Activated CD8-positive, alpha-beta memory T cell treated with anti-CD3 and anti-CD28 coated beads, Interleukin-2, amount 10 ng/mL, durations not matched to agents 7 days and 5 days (primary cell): ENCODE measurements at regions not wholly inside any gene's neighbourhood (a gene's known extent, or its start where the extent isn't known, plus 50 kb on each side); places are given as distances from the start of the nearest gene placed in this dataset.

Source experiments
- ATAC-seq: fragments of 150-1000 bp; cut with Tn5 transposase; one replicate; pipeline ENCODE4 v1.10.0; 2021; ENCODE audit warnings: moderate library complexity
- CTCF ChIA-PET: fragments of 350-600 bp; sonication (Branson Sonifier 250); formaldehyde crosslinking; loops from one replicate; lab custom pipeline; 2021; ENCODE audit warnings: antibody characterized with exemption; lab: Charles Lee
- DNase-seq: peaks from one replicate; pipeline ENCODE4 v3.0.0-alpha.2; 2020
- H3K27ac Mint-ChIP-seq: one replicate; pipeline ENCODE4 v1.8.0; 2021; ENCODE audit warnings: mild to moderate bottlenecking, mixed read lengths
- H3K27me3 Mint-ChIP-seq: one replicate; pipeline ENCODE4 v1.8.0; 2021; ENCODE audit warnings: mixed read lengths
- H3K36me3 Mint-ChIP-seq: one replicate; pipeline ENCODE4 v1.8.0; 2021; ENCODE audit warnings: mild to moderate bottlenecking, mixed read lengths
- H3K4me1 Mint-ChIP-seq: one replicate; pipeline ENCODE4 v1.8.0; 2021; ENCODE audit warnings: mixed read lengths
- H3K4me3 Mint-ChIP-seq: one replicate; pipeline ENCODE4 v1.8.0; 2021; ENCODE audit warnings: mild to moderate bottlenecking, moderate library complexity, mixed read lengths
- H3K9me3 Mint-ChIP-seq: one replicate; pipeline ENCODE4 v1.8.0; 2022; ENCODE audit warnings: low read depth, mixed read lengths

- no peaks in the 10 kb centered on the region for H3K9me3 Mint-ChIP-seq
- DNase-seq: no peak
- no peaks in the 10 kb centered on the region for H3K4me1 Mint-ChIP-seq
- H3K36me3 Mint-ChIP-seq: no peaks in the 10 kb centered on the region
- CTCF ChIA-PET: interaction anchor here (0.6 kb wide), 1 partner anchor 568 kb away, joined by 3 read pairs; no protein-coding TSS in a partner anchor
- no peak overlapping the region for H3K27ac Mint-ChIP-seq
- ATAC-seq: no peak
- H3K4me3 Mint-ChIP-seq: no peak overlapping the region
- H3K27me3 Mint-ChIP-seq: peaks cover 21% of the 10 kb centered on the region
Measured at GRCh38 chr7:133199831-133200230, 53.0 kb upstream of the EXOC4 start.

- Mint-ChIP-seq H3K4me3 (no peak overlapping the region), H3K27ac (no peak overlapping the region), H3K36me3 (no peaks in the 10 kb centered on the region), H3K4me1 (no peaks in the 10 kb centered on the region), H3K9me3 (no peaks in the 10 kb centered on the region), H3K27me3 (peaks cover 12% of the 10 kb centered on the region)
- no peak for ATAC-seq
- DNase-seq: no peak
- CTCF ChIA-PET: no interaction called here
Measured at GRCh38 chr7:133201470-133201869, 51.4 kb upstream of the EXOC4 start.

GRCh38 chr7:133202942-133203341 is 49.9 kb upstream of the EXOC4 start:
- H3K27me3 Mint-ChIP-seq: peaks cover 9% of the 10 kb centered on the region
- CTCF ChIA-PET: no interaction called here
- H3K9me3 Mint-ChIP-seq: no peaks in the 10 kb centered on the region
- DNase-seq (no peak), ATAC-seq (no peak)
- H3K36me3 Mint-ChIP-seq: no peaks in the 10 kb centered on the region
- no peak overlapping the region for H3K4me3 Mint-ChIP-seq
- no peaks in the 10 kb centered on the region for H3K4me1 Mint-ChIP-seq
- no peak overlapping the region for H3K27ac Mint-ChIP-seq
